LHCN-M2 (cell line): ENCODE measurements at regions not wholly inside any gene's neighbourhood (a gene's known extent, or its start where the extent isn't known, plus 50 kb on each side); places are given as distances from the start of the nearest gene placed in this dataset.

Experiments
- DNase-seq: peaks from one replicate; pipeline ENCODE4 v3.0.0-alpha.2; 2012; ENCODE audit warnings: low read depth

- DNase-seq: no peak
Measured at GRCh38 chr4:189364032-189364449, 576.6 kb upstream of the FRG1 start.

GRCh38 chr4:189365451-189365850 is 575.2 kb upstream of the FRG1 start:
- no peak for DNase-seq

- DNase-seq: no peak
Measured at GRCh38 chr4:189367832-189368231, 572.8 kb upstream of the FRG1 start.

- no peak for DNase-seq
Measured at GRCh38 chr4:189374176-189374575, 566.5 kb upstream of the FRG1 start.

GRCh38 chr4:189376901-189377300 is 563.8 kb upstream of the FRG1 start:
- DNase-seq: no peak

GRCh38 chr4:189377569-189377968 is 563.1 kb upstream of the FRG1 start:
- DNase-seq: no peak

GRCh38 chr4:189385098-189385497 is 555.6 kb upstream of the FRG1 start:
- no peak for DNase-seq

- no peak for DNase-seq
Measured at GRCh38 chr4:189385579-189385978, 555.1 kb upstream of the FRG1 start.

- no peak for DNase-seq
Measured at GRCh38 chr4:189396435-189396834, 544.2 kb upstream of the FRG1 start.

- no peak for DNase-seq
Measured at GRCh38 chr4:189404271-189404670, 536.4 kb upstream of the FRG1 start.

- no peak for DNase-seq
Measured at GRCh38 chr4:189409158-189409557, 531.5 kb upstream of the FRG1 start.

GRCh38 chr4:189414021-189414420 is 526.7 kb upstream of the FRG1 start:
- no peak for DNase-seq

- no peak for DNase-seq
Measured at GRCh38 chr4:189420572-189420971, 520.1 kb upstream of the FRG1 start.

GRCh38 chr4:189436207-189436606 is 504.5 kb upstream of the FRG1 start:
- no peak for DNase-seq

- no peak for DNase-seq
Measured at GRCh38 chr4:189440716-189441115, 500.0 kb upstream of the FRG1 start.

GRCh38 chr4:189443341-189443740 is 497.3 kb upstream of the FRG1 start:
- no peak for DNase-seq

GRCh38 chr4:189445613-189446012 is 495.1 kb upstream of the FRG1 start:
- no peak for DNase-seq

- DNase-seq: no peak
Measured at GRCh38 chr4:189463734-189464133, 476.9 kb upstream of the FRG1 start.

- DNase-seq: no peak
Measured at GRCh38 chr4:189494407-189494806, 446.3 kb upstream of the FRG1 start.

GRCh38 chr4:189497516-189497915 is 443.2 kb upstream of the FRG1 start:
- DNase-seq: no peak

- no peak for DNase-seq
Measured at GRCh38 chr4:189497996-189498395, 442.7 kb upstream of the FRG1 start.

GRCh38 chr4:189498457-189498856 is 442.2 kb upstream of the FRG1 start:
- no peak for DNase-seq

GRCh38 chr4:189499696-189500095 is 441.0 kb upstream of the FRG1 start:
- DNase-seq: no peak

GRCh38 chr4:189500970-189501369 is 439.7 kb upstream of the FRG1 start:
- DNase-seq: no peak
